NCI-H748 (cell line): ENCODE measurements at regions not wholly inside any gene's neighbourhood (a gene's known extent, or its start where the extent isn't known, plus 50 kb on each side); places are given as distances from the start of the nearest gene placed in this dataset.
"Not testable (repeated sequence)": the region's sequence is repeated elsewhere in the genome, so short reads cannot be mapped to it uniquely, and the experiment has no call there.

Experiments used
- DNase-seq: peaks from one replicate; lab custom pipeline; 2025; ENCODE audit not compliant: unreplicated experiment; lab: John Stamatoyannopoulos, UW

- no peak for DNase-seq
These were observed 108.7 kb downstream of the SUCLA2 start for GRCh38 chr13:47892374-47892773.

- no peak for DNase-seq
These were observed 110.8 kb downstream of the SUCLA2 start for GRCh38 chr13:47890146-47890814.

GRCh38 chr13:47886314-47886713, 114.8 kb downstream of the SUCLA2 start:
- DNase-seq = no peak

GRCh38 chr13:47875201-47875600, 125.9 kb downstream of the SUCLA2 start:
- DNase-seq = no peak

GRCh38 chr13:47873987-47874386, 127.1 kb downstream of the SUCLA2 start:
- DNase-seq = not testable (repeated sequence)

GRCh38 chr13:47873319-47873718, 127.8 kb downstream of the SUCLA2 start:
- DNase-seq = not testable (repeated sequence)

- no peak for DNase-seq
These were observed 131.3 kb downstream of the SUCLA2 start for GRCh38 chr13:47869776-47870175.

- DNase-seq = no peak
These were observed 135.2 kb downstream of the SUCLA2 start for GRCh38 chr13:47865883-47866282.

- DNase-seq = no peak
These were observed 138.2 kb downstream of the SUCLA2 start for GRCh38 chr13:47862841-47863240.

GRCh38 chr13:47859165-47859564, 141.9 kb downstream of the SUCLA2 start:
- DNase-seq = no peak

- no peak for DNase-seq
These were observed 142.7 kb downstream of the SUCLA2 start for GRCh38 chr13:47858042-47859025.

- no peak for DNase-seq
These were observed 147.8 kb downstream of the SUCLA2 start for GRCh38 chr13:47853236-47853635.

GRCh38 chr13:47846886-47847285, 154.2 kb downstream of the SUCLA2 start:
- DNase-seq = no peak

GRCh38 chr13:47845981-47846380, 155.1 kb downstream of the SUCLA2 start:
- no peak for DNase-seq

GRCh38 chr13:47843005-47843404, 158.1 kb downstream of the SUCLA2 start:
- no peak for DNase-seq

GRCh38 chr13:47841151-47841550, 159.9 kb downstream of the SUCLA2 start:
- DNase-seq = no peak

- no peak for DNase-seq
These were observed 163.2 kb downstream of the SUCLA2 start for GRCh38 chr13:47837906-47838305.

GRCh38 chr13:47837104-47837880, 163.8 kb downstream of the SUCLA2 start:
- no peak for DNase-seq

GRCh38 chr13:47835470-47836228, 165.4 kb downstream of the SUCLA2 start:
- DNase-seq = no peak

GRCh38 chr13:47832458-47832972, 168.6 kb downstream of the SUCLA2 start:
- no peak for DNase-seq
